Stimulated activated CD4-positive, alpha-beta T cell treated with anti-CD3 and anti-CD28 coated beads, Interleukin-2, amount 100 ng/mL, for 4 hours (primary cell): ENCODE measurements at regions not wholly inside any gene's neighbourhood (a gene's known extent, or its start where the extent isn't known, plus 50 kb on each side); places are given as distances from the start of the nearest gene placed in this dataset.
"Not testable (repeated sequence)": the region's sequence is repeated elsewhere in the genome, so short reads cannot be mapped to it uniquely, and the experiment has no call there.

Source experiments
- DNase-seq: peaks from one replicate; pipeline ENCODE4 v3.0.0-alpha.2; 2020; ENCODE audit warnings: low read depth

GRCh38 chr1:143764831-143765230 is 207.0 kb downstream of the FAM72C start:
- DNase-seq = not testable (repeated sequence)

GRCh38 chr1:143760366-143760765 is 211.4 kb downstream of the FAM72C start:
- not testable (repeated sequence) for DNase-seq

- not testable (repeated sequence) for DNase-seq
Measured at GRCh38 chr1:143755961-143756360, 215.8 kb downstream of the FAM72C start.

GRCh38 chr1:143748906-143749305 is 222.9 kb downstream of the FAM72C start:
- no peak for DNase-seq

- DNase-seq = no peak
Measured at GRCh38 chr1:143736562-143736961, 235.2 kb downstream of the FAM72C start.

- no peak for DNase-seq
Measured at GRCh38 chr1:143735764-143736461, 235.9 kb downstream of the FAM72C start.

- not testable (repeated sequence) for DNase-seq
Measured at GRCh38 chr1:143734261-143734660, 237.5 kb downstream of the FAM72C start.

GRCh38 chr1:143730890-143731289 is 240.9 kb downstream of the FAM72C start:
- not testable (repeated sequence) for DNase-seq

GRCh38 chr1:143729449-143730111 is 242.2 kb downstream of the FAM72C start:
- DNase-seq = peak; percentile 14

- DNase-seq = not testable (repeated sequence)
Measured at GRCh38 chr1:143728802-143729448, 242.9 kb downstream of the FAM72C start.

GRCh38 chr1:143727263-143727662 is 244.5 kb downstream of the FAM72C start:
- no peak for DNase-seq

- no peak for DNase-seq
Measured at GRCh38 chr1:143721024-143721373, 250.8 kb downstream of the FAM72C start.

GRCh38 chr1:143720087-143721023 is 251.4 kb downstream of the FAM72C start:
- DNase-seq = no peak

GRCh38 chr1:143718524-143718923 is 253.3 kb downstream of the FAM72C start:
- DNase-seq = no peak

- DNase-seq = no peak
Measured at GRCh38 chr1:143718021-143718420, 253.8 kb downstream of the FAM72C start.

- no peak for DNase-seq
Measured at GRCh38 chr1:143717434-143717833, 254.4 kb downstream of the FAM72C start.

- DNase-seq = not testable (repeated sequence)
Measured at GRCh38 chr1:143714913-143715312, 256.9 kb downstream of the FAM72C start.

GRCh38 chr1:143709606-143710259 is 262.1 kb downstream of the FAM72C start:
- DNase-seq = not testable (repeated sequence)

GRCh38 chr1:143702739-143703138 is 269.0 kb downstream of the FAM72C start:
- DNase-seq = not testable (repeated sequence)

GRCh38 chr1:143699731-143700130 is 272.1 kb downstream of the FAM72C start:
- no peak for DNase-seq

GRCh38 chr1:143699115-143699514 is 272.7 kb downstream of the FAM72C start:
- DNase-seq = no peak
